ENCODE measurements at regions not wholly inside any gene's neighbourhood (a gene's known extent, or its start where the extent isn't known, plus 50 kb on each side); places are given as distances from the start of the nearest gene placed in this dataset.

- peaks cover 0 to 7% (median 2%) of the 10 kb centered on the region in 12 donors for H3K9me3 ChIP-seq
- no peak for DNase-seq
- H3K36me3 ChIP-seq = no peaks in the 10 kb centered on the region
- no peak overlapping the region for H3K27ac ChIP-seq
- no peak for ATAC-seq
- intact Hi-C loops (cut with DNase I) = loop anchor here in 2 of 10 donors (5.0 to 10.0 kb wide), 2 partner anchors 191 to 499 kb away; no protein-coding TSS in a partner anchor
- WGBS, 4 donors = 73 to 80% (median 76%) methylated on average over 1 of the region's 1 CpG
- no peaks in the 10 kb centered on the region for H3K4me1 ChIP-seq
- no peak for TF ChIP-seq CTCF (IDR thresholded peaks at IDR 0.05)
- TF ChIP-seq POLR2A (IDR thresholded peaks at IDR 0.05) = no peak
- H3K4me3 ChIP-seq = no peak overlapping the region
- H3K27me3 ChIP-seq = no peaks in the 10 kb centered on the region
Measured at GRCh38 chr3:8303466-8303865, 198.2 kb upstream of the LMCD1 start.

GRCh38 chr3:8305371-8305770, 196.3 kb upstream of the LMCD1 start:
- Histone ChIP-seq H3K36me3 (no peaks in the 10 kb centered on the region), H3K4me1 (no peaks in the 10 kb centered on the region), H3K4me3 (no peak overlapping the region), H3K9me3 (peaks cover 0 to 18% (median 6%) of the 10 kb centered on the region in 12 donors), H3K27ac (no peak overlapping the region), H3K27me3 (no peaks in the 10 kb centered on the region)
- no peak for DNase-seq
- 65 to 70% (median 66%) methylated on average over 1 of the region's 1 CpG for WGBS, 4 donors
- ATAC-seq = no peak
- intact Hi-C loops (cut with DNase I) = loop anchor here in 1 of 10 donors (10.0 kb wide), 1 partner anchor 501 kb away; no protein-coding TSS in a partner anchor
- TF ChIP-seq CTCF (IDR thresholded peaks at IDR 0.05) (no peak), POLR2A (IDR thresholded peaks at IDR 0.05) (no peak)

GRCh38 chr3:8307545-8308110, 194.0 kb upstream of the LMCD1 start:
- TF ChIP-seq POLR2A (IDR thresholded peaks at IDR 0.05) (no peak), CTCF (IDR thresholded peaks at IDR 0.05) (no peak)
- ATAC-seq (no peak), DNase-seq (no peak)
- Histone ChIP-seq H3K36me3 (no peaks in the 10 kb centered on the region), H3K9me3 (peaks cover 0 to 18% (median 6%) of the 10 kb centered on the region in 12 donors), H3K4me1 (no peaks in the 10 kb centered on the region), H3K27ac (no peak overlapping the region), H3K27me3 (no peaks in the 10 kb centered on the region), H3K4me3 (no peak overlapping the region)
- intact Hi-C loops (cut with DNase I) = loop anchor here in 1 of 10 donors (10.0 kb wide), 1 partner anchor 503 kb away; no protein-coding TSS in a partner anchor

GRCh38 chr3:8311321-8311720, 190.3 kb upstream of the LMCD1 start:
- Histone ChIP-seq H3K9me3 (peaks cover 0 to 18% (median 6%) of the 10 kb centered on the region in 12 donors), H3K4me1 (no peaks in the 10 kb centered on the region), H3K4me3 (no peak overlapping the region), H3K27ac (no peak overlapping the region), H3K27me3 (no peaks in the 10 kb centered on the region), H3K36me3 (no peaks in the 10 kb centered on the region)
- intact Hi-C loops (cut with DNase I) = no loop called here
- TF ChIP-seq CTCF (IDR thresholded peaks at IDR 0.05) (no peak), POLR2A (IDR thresholded peaks at IDR 0.05) (no peak)
- DNase-seq = no peak
- ATAC-seq = no peak
- 93 to 98% (median 96%) methylated on average over 3 of the region's 3 CpGs for WGBS, 4 donors

Measured in heart left ventricle (tissue), 16 donors.